Panc1 (cell line): ENCODE measurements at regions not wholly inside any gene's neighbourhood (a gene's known extent, or its start where the extent isn't known, plus 50 kb on each side); places are given as distances from the start of the nearest gene placed in this dataset.

Experiments used
- ATAC-seq: fragments of 200-7000 bp; cut with Tn5 transposase; 2 replicates; pipeline ENCODE4 v1.9.1; 2020; ENCODE audit warnings: mild to moderate bottlenecking, moderate library complexity
- BruUV-seq: library from RNA; stranded (reverse); fragments of 400-500 nt; replicated peaks from 2 replicates; lab custom pipeline; 2021; lab: Mats Ljungman, UMichigan
- CTCF ChIA-PET: fragments of 300-600 bp; sonication (Branson Sonifier 250); formaldehyde crosslinking; loops from one replicate; lab custom pipeline; 2022; ENCODE audit warnings: antibody characterized with exemption; lab: Charles Lee
- POLR2A ChIA-PET: fragments of 300-600 bp; sonication (Branson Sonifier 250); formaldehyde crosslinking; loops from one replicate; lab custom pipeline; 2022; ENCODE audit warnings: antibody characterized with exemption; lab: Charles Lee
- DNase-seq: peaks from one replicate; pipeline ENCODE4 v3.0.0-alpha.2; 2010; ENCODE audit warnings: low read depth, low spot score
- H3K27ac ChIP-seq: 2 replicates; pipeline ENCODE4 v1.5.1; 2011; ENCODE audit warnings: mild to moderate bottlenecking, low read length, inconsistent platforms
- H3K27me3 ChIP-seq: fragments of 200-500 bp; sonication (Bioruptor generic); 2 replicates; pipeline ENCODE4 v1.6.0; 2014; ENCODE audit warnings: low read length, inconsistent platforms; ENCODE audit not compliant: control insufficient read depth, insufficient read depth
- H3K36me3 ChIP-seq: fragments of 200-500 bp; sonication (Bioruptor generic); 2 replicates; pipeline ENCODE4 v1.5.1; 2014; ENCODE audit warnings: inconsistent platforms, mild to moderate bottlenecking, low read length, moderate library complexity; ENCODE audit not compliant: control insufficient read depth, insufficient read depth
- H3K4me1 ChIP-seq: 2 replicates; pipeline ENCODE4 v1.5.1; 2011; ENCODE audit warnings: inconsistent platforms, mild to moderate bottlenecking, low read length, moderate library complexity; ENCODE audit not compliant: control insufficient read depth, insufficient read depth
- H3K4me3 ChIP-seq, 2 experiments: 2 replicates each; pipeline ENCODE4 v1.5.1; 2011 to 2012; ENCODE audit warnings: low read depth in 2 of 2, low read length in 2 of 2, mild to moderate bottlenecking in 2 of 2, inconsistent platforms in 1 of 2, moderate library complexity in 1 of 2
- H3K9me3 ChIP-seq: fragments of 200-500 bp; sonication (Bioruptor generic); 2 replicates; pipeline ENCODE4 v1.5.1; 2014; ENCODE audit warnings: low read depth, mild to moderate bottlenecking, inconsistent platforms, low read length, moderate library complexity; ENCODE audit not compliant: control insufficient read depth, insufficient read depth
- POLR2AphosphoS5 ChIP-seq: IDR thresholded peaks from 2 replicates; pipeline ENCODE4 v1.6.1; 2012; ENCODE audit warnings: mild to moderate bottlenecking, low read depth, low read length, moderate library complexity
- SIN3A ChIP-seq: IDR thresholded peaks from 2 replicates; pipeline ENCODE4 v1.6.1; 2012; ENCODE audit warnings: low read depth, mild to moderate bottlenecking, low read length, moderate library complexity, borderline replicate concordance; ENCODE audit not compliant: insufficient read depth
- TCF7L2 ChIP-seq: IDR thresholded peaks from 2 replicates; pipeline ENCODE4 v1.6.1; 2011; ENCODE audit warnings: mild to moderate bottlenecking, low read depth, low read length, inconsistent platforms
- in situ Hi-C: cut with HindIII; loops from 2 replicates; pipeline ENCODE4 v1.10.0; 2016; ENCODE audit warnings: low sequenced_read_pairs, low pct_unique_long_range_greater_than_20kb
- intact Hi-C: fragments of 100-400 bp; cut with micrococcal nuclease; formaldehyde crosslinking; loops from one replicate; pipeline ENCODE4 v1.10.0; 2022; ENCODE audit not compliant: unreplicated experiment
- TF ChIP-seq, protein P1 (sequence below), 2 experiments: IDR thresholded peaks; 2 replicates each; pipeline ENCODE4 v1.6.1; 2011 to 2012; ENCODE audit warnings: low read depth in 2 of 2, control low read depth in 1 of 2, low read length in 1 of 2, mild to moderate bottlenecking in 1 of 2, moderate library complexity in 1 of 2; ENCODE audit not compliant: insufficient read depth in 1 of 2
- TF ChIP-seq, protein P2 (sequence below): fragments of 450-650 bp; IDR thresholded peaks from 2 replicates; pipeline ENCODE4 v1.5.1; 2017; ENCODE audit warnings: mild to moderate bottlenecking

DNA sequence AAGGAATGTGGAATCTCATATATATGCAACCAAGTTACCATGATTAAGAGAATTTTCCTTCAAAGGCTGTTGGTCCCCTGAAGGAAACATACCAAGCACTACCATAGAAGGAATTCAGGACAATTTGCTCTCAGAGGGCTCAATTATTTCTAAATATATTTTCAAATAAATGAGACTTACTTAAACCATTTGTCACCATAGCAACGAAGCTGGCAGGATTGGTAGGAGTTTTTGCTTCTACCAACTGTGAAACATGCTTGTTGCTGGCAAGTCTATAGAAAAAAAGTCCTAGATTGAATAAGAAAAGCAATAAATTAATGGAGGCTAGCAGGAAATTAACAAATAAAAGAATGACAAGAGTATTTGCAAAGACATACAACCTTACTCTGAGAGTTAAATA is 156.9 kb upstream of the NPSR1 start:
- in situ Hi-C loops: no loop called here
- no peak overlapping the region for H3K4me3 ChIP-seq
- ChIA-PET CTCF (no interaction called here), POLR2A (no interaction called here)
- no peaks in the 10 kb centered on the region for H3K36me3 ChIP-seq
- no peak for ATAC-seq
- TF ChIP-seq SIN3A (no peak), TCF7L2 (no peak)
- TF ChIP-seq, protein P1, sequence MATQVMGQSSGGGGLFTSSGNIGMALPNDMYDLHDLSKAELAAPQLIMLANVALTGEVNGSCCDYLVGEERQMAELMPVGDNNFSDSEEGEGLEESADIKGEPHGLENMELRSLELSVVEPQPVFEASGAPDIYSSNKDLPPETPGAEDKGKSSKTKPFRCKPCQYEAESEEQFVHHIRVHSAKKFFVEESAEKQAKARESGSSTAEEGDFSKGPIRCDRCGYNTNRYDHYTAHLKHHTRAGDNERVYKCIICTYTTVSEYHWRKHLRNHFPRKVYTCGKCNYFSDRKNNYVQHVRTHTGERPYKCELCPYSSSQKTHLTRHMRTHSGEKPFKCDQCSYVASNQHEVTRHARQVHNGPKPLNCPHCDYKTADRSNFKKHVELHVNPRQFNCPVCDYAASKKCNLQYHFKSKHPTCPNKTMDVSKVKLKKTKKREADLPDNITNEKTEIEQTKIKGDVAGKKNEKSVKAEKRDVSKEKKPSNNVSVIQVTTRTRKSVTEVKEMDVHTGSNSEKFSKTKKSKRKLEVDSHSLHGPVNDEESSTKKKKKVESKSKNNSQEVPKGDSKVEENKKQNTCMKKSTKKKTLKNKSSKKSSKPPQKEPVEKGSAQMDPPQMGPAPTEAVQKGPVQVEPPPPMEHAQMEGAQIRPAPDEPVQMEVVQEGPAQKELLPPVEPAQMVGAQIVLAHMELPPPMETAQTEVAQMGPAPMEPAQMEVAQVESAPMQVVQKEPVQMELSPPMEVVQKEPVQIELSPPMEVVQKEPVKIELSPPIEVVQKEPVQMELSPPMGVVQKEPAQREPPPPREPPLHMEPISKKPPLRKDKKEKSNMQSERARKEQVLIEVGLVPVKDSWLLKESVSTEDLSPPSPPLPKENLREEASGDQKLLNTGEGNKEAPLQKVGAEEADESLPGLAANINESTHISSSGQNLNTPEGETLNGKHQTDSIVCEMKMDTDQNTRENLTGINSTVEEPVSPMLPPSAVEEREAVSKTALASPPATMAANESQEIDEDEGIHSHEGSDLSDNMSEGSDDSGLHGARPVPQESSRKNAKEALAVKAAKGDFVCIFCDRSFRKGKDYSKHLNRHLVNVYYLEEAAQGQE (IDR thresholded peaks at IDR 0.05; ENCODE audit: insufficient read depth in 1 of 2, low read depth in 2 of 2, low read length in 1 of 2): no peak
- intact Hi-C loops: no loop called here
- H3K27ac ChIP-seq: no peak overlapping the region
- no peaks in the 10 kb centered on the region for H3K27me3 ChIP-seq
- H3K4me1 ChIP-seq: no peaks in the 10 kb centered on the region
- BruUV-seq: no TSS peak
- no peaks in the 10 kb centered on the region for H3K9me3 ChIP-seq
- DNase-seq: no peak

DNA sequence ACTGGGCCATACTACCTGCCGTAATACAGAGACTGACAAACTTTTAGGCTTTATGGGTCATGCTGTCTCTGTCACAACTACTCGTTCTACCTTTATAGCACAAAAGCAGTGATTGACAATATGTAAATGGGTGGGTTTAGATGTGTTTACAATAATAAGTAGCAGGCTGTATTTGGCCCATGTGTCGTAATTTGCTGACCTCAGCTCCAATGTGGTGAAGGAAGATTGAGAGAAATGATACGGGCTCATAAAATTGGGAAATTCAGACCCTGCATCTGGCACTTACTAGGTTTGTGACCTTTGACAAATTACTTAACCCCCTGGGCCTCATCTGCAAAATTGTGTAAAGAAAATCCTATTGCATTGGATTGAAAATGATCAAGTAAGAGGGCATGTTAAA is 150.8 kb upstream of the NPSR1 start:
- ATAC-seq (no peak), DNase-seq (no peak)
- BruUV-seq: no TSS peak
- Histone ChIP-seq H3K4me1 (no peaks in the 10 kb centered on the region), H3K9me3 (no peaks in the 10 kb centered on the region), H3K27me3 (no peaks in the 10 kb centered on the region), H3K36me3 (no peaks in the 10 kb centered on the region), H3K27ac (no peak overlapping the region), H3K4me3 (no peak overlapping the region)
- POLR2A ChIA-PET: no interaction called here
- TF ChIP-seq TCF7L2 (no peak), SIN3A (no peak), POLR2AphosphoS5 (no peak)
- TF ChIP-seq, protein P1 (IDR thresholded peaks at IDR 0.05; ENCODE audit: insufficient read depth in 1 of 2, low read depth in 2 of 2, low read length in 1 of 2): no peak
- TF ChIP-seq, protein P2, sequence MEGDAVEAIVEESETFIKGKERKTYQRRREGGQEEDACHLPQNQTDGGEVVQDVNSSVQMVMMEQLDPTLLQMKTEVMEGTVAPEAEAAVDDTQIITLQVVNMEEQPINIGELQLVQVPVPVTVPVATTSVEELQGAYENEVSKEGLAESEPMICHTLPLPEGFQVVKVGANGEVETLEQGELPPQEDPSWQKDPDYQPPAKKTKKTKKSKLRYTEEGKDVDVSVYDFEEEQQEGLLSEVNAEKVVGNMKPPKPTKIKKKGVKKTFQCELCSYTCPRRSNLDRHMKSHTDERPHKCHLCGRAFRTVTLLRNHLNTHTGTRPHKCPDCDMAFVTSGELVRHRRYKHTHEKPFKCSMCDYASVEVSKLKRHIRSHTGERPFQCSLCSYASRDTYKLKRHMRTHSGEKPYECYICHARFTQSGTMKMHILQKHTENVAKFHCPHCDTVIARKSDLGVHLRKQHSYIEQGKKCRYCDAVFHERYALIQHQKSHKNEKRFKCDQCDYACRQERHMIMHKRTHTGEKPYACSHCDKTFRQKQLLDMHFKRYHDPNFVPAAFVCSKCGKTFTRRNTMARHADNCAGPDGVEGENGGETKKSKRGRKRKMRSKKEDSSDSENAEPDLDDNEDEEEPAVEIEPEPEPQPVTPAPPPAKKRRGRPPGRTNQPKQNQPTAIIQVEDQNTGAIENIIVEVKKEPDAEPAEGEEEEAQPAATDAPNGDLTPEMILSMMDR: no peak
- in situ Hi-C loops (no loop called here), intact Hi-C loops (no loop called here)
- CTCF ChIA-PET: no interaction called here
